Nephron progenitor cell (in vitro differentiated cells): ENCODE measurements at regions not wholly inside any gene's neighbourhood (a gene's known extent, or its start where the extent isn't known, plus 50 kb on each side); places are given as distances from the start of the nearest gene placed in this dataset.
"Not testable (repeated sequence)": the region's sequence is repeated elsewhere in the genome, so short reads cannot be mapped to it uniquely, and the experiment has no call there.

Source experiments
- DNase-seq: peaks from one replicate; pipeline ENCODE4 v3.0.0; 2021
- H3K27ac Mint-ChIP-seq: 2 replicates; pipeline ENCODE4 v1.8.0; 2021; ENCODE audit warnings: mild to moderate bottlenecking, moderate library complexity, mixed read lengths
- H3K27me3 Mint-ChIP-seq: 2 replicates; pipeline ENCODE4 v1.8.0; 2021; ENCODE audit warnings: mild to moderate bottlenecking, low read depth, mixed read lengths; ENCODE audit not compliant: poor library complexity
- H3K36me3 Mint-ChIP-seq: 2 replicates; pipeline ENCODE4 v1.8.0; 2021; ENCODE audit warnings: low read depth, mixed read lengths
- H3K4me1 Mint-ChIP-seq: 2 replicates; pipeline ENCODE4 v1.8.0; 2021; ENCODE audit warnings: mixed read lengths
- H3K4me3 Mint-ChIP-seq: 2 replicates; pipeline ENCODE4 v1.8.0; 2021; ENCODE audit warnings: mild to moderate bottlenecking, moderate library complexity, mixed read lengths
- H3K9me3 Mint-ChIP-seq: 2 replicates; pipeline ENCODE4 v1.8.0; 2021; ENCODE audit warnings: mild to moderate bottlenecking, moderate library complexity, mixed read lengths
- CTCF ChIP-seq: fragments of 200-600 bp; sonication (generic); IDR thresholded peaks from 2 replicates; pipeline ENCODE4 v1.5.0; 2021; ENCODE audit warnings: antibody characterized with exemption

GRCh38 chr5:67897431-67897830, 318.1 kb upstream of the PIK3R1 start:
- Mint-ChIP-seq H3K4me3 (no peak overlapping the region), H3K27ac (no peak overlapping the region), H3K4me1 (peaks cover 8% of the 10 kb centered on the region), H3K9me3 (peaks cover 16% of the 10 kb centered on the region), H3K27me3 (peaks cover 5% of the 10 kb centered on the region), H3K36me3 (peaks cover 8% of the 10 kb centered on the region)
- no peak for TF ChIP-seq CTCF
- DNase-seq, result no peak

- no peak for TF ChIP-seq CTCF
- no peak overlapping the region for H3K4me3 Mint-ChIP-seq
- no peak overlapping the region for H3K27ac Mint-ChIP-seq
- H3K4me1 Mint-ChIP-seq, result peaks cover 8% of the 10 kb centered on the region
- peaks cover 8% of the 10 kb centered on the region for H3K36me3 Mint-ChIP-seq
- H3K9me3 Mint-ChIP-seq, result peaks cover 20% of the 10 kb centered on the region
- H3K27me3 Mint-ChIP-seq, result peaks cover under 1% of the 10 kb centered on the region
- no peak for DNase-seq
These were observed 318.6 kb upstream of the PIK3R1 start for GRCh38 chr5:67896930-67897313.

- Mint-ChIP-seq H3K27me3 (no peaks in the 10 kb centered on the region), H3K27ac (no peak overlapping the region), H3K9me3 (peaks cover 25% of the 10 kb centered on the region), H3K4me1 (peaks cover 8% of the 10 kb centered on the region), H3K4me3 (no peak overlapping the region), H3K36me3 (peaks cover 8% of the 10 kb centered on the region)
- DNase-seq, result no peak
- no peak for TF ChIP-seq CTCF
These were observed 319.1 kb upstream of the PIK3R1 start for GRCh38 chr5:67896311-67896929.

GRCh38 chr5:67889870-67890269, 325.7 kb upstream of the PIK3R1 start:
- peaks cover 28% of the 10 kb centered on the region for H3K9me3 Mint-ChIP-seq
- not testable (repeated sequence) for H3K4me1 Mint-ChIP-seq, H3K36me3 Mint-ChIP-seq, DNase-seq, H3K4me3 Mint-ChIP-seq, H3K27me3 Mint-ChIP-seq, H3K27ac Mint-ChIP-seq

GRCh38 chr5:67887748-67888161, 327.8 kb upstream of the PIK3R1 start:
- H3K9me3 Mint-ChIP-seq, result peaks cover 28% of the 10 kb centered on the region
- H3K27me3 Mint-ChIP-seq, result no peaks in the 10 kb centered on the region
- no peak overlapping the region for H3K4me3 Mint-ChIP-seq
- H3K4me1 Mint-ChIP-seq, result no peaks in the 10 kb centered on the region
- H3K27ac Mint-ChIP-seq, result no peak overlapping the region
- H3K36me3 Mint-ChIP-seq, result no peaks in the 10 kb centered on the region
- TF ChIP-seq CTCF, result no peak
- no peak for DNase-seq

GRCh38 chr5:67886761-67887160, 328.8 kb upstream of the PIK3R1 start:
- no peak for TF ChIP-seq CTCF
- Mint-ChIP-seq H3K4me3 (no peak overlapping the region), H3K4me1 (no peaks in the 10 kb centered on the region), H3K36me3 (no peaks in the 10 kb centered on the region), H3K27ac (no peak overlapping the region), H3K27me3 (no peaks in the 10 kb centered on the region), H3K9me3 (peaks cover 23% of the 10 kb centered on the region)
- no peak for DNase-seq
